ENCODE measurements at regions not wholly inside any gene's neighbourhood (a gene's known extent, or its start where the extent isn't known, plus 50 kb on each side); places are given as distances from the start of the nearest gene placed in this dataset.

- ChIA-PET POLR2A (no interaction called here), CTCF (no interaction called here)
- TF ChIP-seq HDGF (IDR thresholded peaks at IDR 0.05; ENCODE audit: borderline replicate concordance) (no peak), NFRKB (IDR thresholded peaks at IDR 0.05) (no peak), FOXA1 (IDR thresholded peaks at IDR 0.05) (no peak), ZNF384 (IDR thresholded peaks at IDR 0.05) (no peak), SUZ12 (IDR thresholded peaks at IDR 0.05) (no peak)
- DNase-seq (ENCODE audit: extremely low spot score): no peak
Measured at GRCh38 chr6:4553387-4553786, 222.8 kb upstream of the CDYL start.

- POLR2A ChIA-PET: no interaction called here
- no peak for DNase-seq (ENCODE audit: extremely low spot score)
- TF ChIP-seq ZNF384 (IDR thresholded peaks at IDR 0.05) (no peak), FOXA1 (IDR thresholded peaks at IDR 0.05) (no peak), CTBP1 (IDR thresholded peaks at IDR 0.05; ENCODE audit: borderline replicate concordance) (no peak), SP1 (IDR thresholded peaks at IDR 0.05) (no peak), TARDBP (IDR thresholded peaks at IDR 0.05) (no peak), NFRKB (IDR thresholded peaks at IDR 0.05) (no peak), HDGF (IDR thresholded peaks at IDR 0.05; ENCODE audit: borderline replicate concordance) (no peak), ELF4 (IDR thresholded peaks at IDR 0.05) (no peak), L3MBTL2 (conservative IDR thresholded peaks at IDR 0.05) (no peak), FOXM1 (IDR thresholded peaks at IDR 0.05; ENCODE audit: borderline replicate concordance) (no peak)
- CTCF ChIA-PET: no interaction called here
Measured at GRCh38 chr6:4550227-4550597, 226.0 kb upstream of the CDYL start.

GRCh38 chr6:4549556-4550226 lies 226.5 kb upstream of the CDYL start:
- POLR2A ChIA-PET: no interaction called here
- no peak for DNase-seq (ENCODE audit: extremely low spot score)
- CTCF ChIA-PET: no interaction called here
- TF ChIP-seq BHLHE40 (IDR thresholded peaks at IDR 0.05; ENCODE audit: borderline replicate concordance) (no peak), FOXA1 (IDR thresholded peaks at IDR 0.05) (no peak)

- TF ChIP-seq LEF1 (IDR thresholded peaks at IDR 0.05; ENCODE audit: borderline replicate concordance) (no peak), FOXK2 (IDR thresholded peaks at IDR 0.05) (no peak), SUZ12 (IDR thresholded peaks at IDR 0.05) (no peak), ELF4 (IDR thresholded peaks at IDR 0.05) (no peak), PKNOX1 (IDR thresholded peaks at IDR 0.05) (no peak), ZNF384 (IDR thresholded peaks at IDR 0.05) (no peak), HDGF (IDR thresholded peaks at IDR 0.05; ENCODE audit: borderline replicate concordance) (no peak), L3MBTL2 (conservative IDR thresholded peaks at IDR 0.05) (no peak), FOXM1 (IDR thresholded peaks at IDR 0.05; ENCODE audit: borderline replicate concordance) (no peak), ARNT (IDR thresholded peaks at IDR 0.05) (no peak), CTBP1 (IDR thresholded peaks at IDR 0.05; ENCODE audit: borderline replicate concordance) (no peak), SP1 (IDR thresholded peaks at IDR 0.05) (no peak), TARDBP (IDR thresholded peaks at IDR 0.05) (no peak)
- ChIA-PET CTCF (no interaction called here), POLR2A (no interaction called here)
- no peak for DNase-seq (ENCODE audit: extremely low spot score)
Measured at GRCh38 chr6:4545893-4546292, 230.3 kb upstream of the CDYL start.

GRCh38 chr6:4543596-4543995 lies 232.6 kb upstream of the CDYL start:
- CTCF ChIA-PET: no interaction called here
- DNase-seq (ENCODE audit: extremely low spot score): no peak
- POLR2A ChIA-PET: no interaction called here
- no peak for TF ChIP-seq ELF4 (IDR thresholded peaks at IDR 0.05)
- no peak for TF ChIP-seq ZNF384 (IDR thresholded peaks at IDR 0.05)
- no peak for TF ChIP-seq FOXK2 (IDR thresholded peaks at IDR 0.05)
- no peak for TF ChIP-seq FOXM1 (IDR thresholded peaks at IDR 0.05; ENCODE audit: borderline replicate concordance)
- TF ChIP-seq TARDBP (IDR thresholded peaks at IDR 0.05): no peak
- TF ChIP-seq NFRKB (IDR thresholded peaks at IDR 0.05): no peak
- no peak for TF ChIP-seq HDGF (IDR thresholded peaks at IDR 0.05; ENCODE audit: borderline replicate concordance)
- no peak for TF ChIP-seq SUZ12 (IDR thresholded peaks at IDR 0.05)
- no peak for TF ChIP-seq LEF1 (IDR thresholded peaks at IDR 0.05; ENCODE audit: borderline replicate concordance)
- no peak for TF ChIP-seq FOXA1 (IDR thresholded peaks at IDR 0.05)
- TF ChIP-seq ARNT (IDR thresholded peaks at IDR 0.05): no peak
- no peak for TF ChIP-seq SP1 (IDR thresholded peaks at IDR 0.05)

GRCh38 chr6:4533576-4533975 lies 242.6 kb upstream of the CDYL start:
- DNase-seq (ENCODE audit: extremely low spot score): no peak
- ChIA-PET CTCF (no interaction called here), POLR2A (no interaction called here)
- no peak for TF ChIP-seq FOXM1 (IDR thresholded peaks at IDR 0.05; ENCODE audit: borderline replicate concordance)
- TF ChIP-seq FOXA1 (IDR thresholded peaks at IDR 0.05): no peak
- TF ChIP-seq ARNT (IDR thresholded peaks at IDR 0.05): no peak
- TF ChIP-seq L3MBTL2 (conservative IDR thresholded peaks at IDR 0.05): no peak
- TF ChIP-seq ELF4 (IDR thresholded peaks at IDR 0.05): no peak
- no peak for TF ChIP-seq CTBP1 (IDR thresholded peaks at IDR 0.05; ENCODE audit: borderline replicate concordance)
- TF ChIP-seq LEF1 (IDR thresholded peaks at IDR 0.05; ENCODE audit: borderline replicate concordance): no peak
- no peak for TF ChIP-seq ZNF384 (IDR thresholded peaks at IDR 0.05)
- no peak for TF ChIP-seq TARDBP (IDR thresholded peaks at IDR 0.05)

- DNase-seq (ENCODE audit: extremely low spot score): no peak
- POLR2A ChIA-PET: no interaction called here
- no peak for TF ChIP-seq SP1 (IDR thresholded peaks at IDR 0.05)
- no peak for TF ChIP-seq ARNT (IDR thresholded peaks at IDR 0.05)
- TF ChIP-seq TARDBP (IDR thresholded peaks at IDR 0.05): no peak
- no peak for TF ChIP-seq ZNF384 (IDR thresholded peaks at IDR 0.05)
- no peak for TF ChIP-seq NFRKB (IDR thresholded peaks at IDR 0.05)
- no peak for TF ChIP-seq L3MBTL2 (conservative IDR thresholded peaks at IDR 0.05)
- no peak for TF ChIP-seq CTBP1 (IDR thresholded peaks at IDR 0.05; ENCODE audit: borderline replicate concordance)
- no peak for TF ChIP-seq FOXM1 (IDR thresholded peaks at IDR 0.05; ENCODE audit: borderline replicate concordance)
- no peak for TF ChIP-seq PKNOX1 (IDR thresholded peaks at IDR 0.05)
- no peak for TF ChIP-seq LEF1 (IDR thresholded peaks at IDR 0.05; ENCODE audit: borderline replicate concordance)
- TF ChIP-seq HDGF (IDR thresholded peaks at IDR 0.05; ENCODE audit: borderline replicate concordance): no peak
- no peak for TF ChIP-seq ELF4 (IDR thresholded peaks at IDR 0.05)
- no peak for TF ChIP-seq FOXK2 (IDR thresholded peaks at IDR 0.05)
- no peak for TF ChIP-seq SUZ12 (IDR thresholded peaks at IDR 0.05)
- no peak for TF ChIP-seq BHLHE40 (IDR thresholded peaks at IDR 0.05; ENCODE audit: borderline replicate concordance)
- CTCF ChIA-PET: interaction anchor here (0.6 kb wide), 1 partner anchor 1086 kb away, joined by 4 read pairs; no protein-coding TSS in a partner anchor
Measured at GRCh38 chr6:4531406-4531805, 244.8 kb upstream of the CDYL start.

Data from HEK293T (cell line).